H9 (cell line): ENCODE measurements at regions not wholly inside any gene's neighbourhood (a gene's known extent, or its start where the extent isn't known, plus 50 kb on each side); places are given as distances from the start of the nearest gene placed in this dataset.

Experiments used
- DNase-seq: peaks from one replicate; pipeline ENCODE4 v3.0.0-alpha.2; 2017
- H2AFZ ChIP-seq: one replicate; pipeline ENCODE4 v1.6.1; 2013; ENCODE audit warnings: mild to moderate bottlenecking, low read length, control low read depth, moderate library complexity
- H2AK5ac ChIP-seq: 2 replicates; pipeline ENCODE4 v1.6.1; 2013; ENCODE audit warnings: low read length, control low read depth, mixed read lengths; ENCODE audit not compliant: insufficient read length
- H2BK120ac ChIP-seq: one replicate; pipeline ENCODE4 v1.6.1; 2013; ENCODE audit warnings: low read depth, mild to moderate bottlenecking, low read length, control low read depth, inconsistent platforms; ENCODE audit not compliant: poor library complexity, severe bottlenecking
- H2BK12ac ChIP-seq: 2 replicates; pipeline ENCODE4 v1.6.1; 2013; ENCODE audit warnings: low read length, control low read depth, mixed read lengths, low read depth; ENCODE audit not compliant: insufficient read length
- H2BK15ac ChIP-seq: 2 replicates; pipeline ENCODE4 v1.6.1; 2013; ENCODE audit warnings: low read depth, low read length, control low read depth
- H2BK20ac ChIP-seq: one replicate; pipeline ENCODE4 v1.6.1; 2013; ENCODE audit warnings: low read depth, mild to moderate bottlenecking, low read length, control low read depth, inconsistent platforms; ENCODE audit not compliant: poor library complexity, severe bottlenecking
- H2BK5ac ChIP-seq: 2 replicates; pipeline ENCODE4 v1.6.1; 2013; ENCODE audit warnings: low read length, control low read depth, mixed read lengths; ENCODE audit not compliant: insufficient read length
- H3K14ac ChIP-seq: 2 replicates; pipeline ENCODE4 v1.6.1; 2013; ENCODE audit warnings: low read length, control low read depth; ENCODE audit not compliant: insufficient read depth
- H3K18ac ChIP-seq: 2 replicates; pipeline ENCODE4 v1.6.1; 2013; ENCODE audit warnings: low read depth, mild to moderate bottlenecking, mixed read lengths, low read length, control low read depth; ENCODE audit not compliant: insufficient read length
- H3K23ac ChIP-seq: 2 replicates; pipeline ENCODE4 v1.6.1; 2013; ENCODE audit warnings: low read length, control low read depth, mixed read lengths, low read depth; ENCODE audit not compliant: insufficient read length
- H3K23me2 ChIP-seq: 2 replicates; pipeline ENCODE4 v1.6.1; 2013; ENCODE audit warnings: low read depth, mild to moderate bottlenecking, mixed read lengths, low read length, control low read depth; ENCODE audit not compliant: insufficient read length, poor library complexity, severe bottlenecking
- H3K27ac ChIP-seq: 2 replicates; pipeline ENCODE4 v1.5.1; 2013; ENCODE audit warnings: low read length, control low read depth, mixed read lengths, low read depth; ENCODE audit not compliant: insufficient read length
- H3K27me3 ChIP-seq: 2 replicates; pipeline ENCODE4 v1.6.1; 2013; ENCODE audit warnings: low read length, control low read depth, inconsistent platforms; ENCODE audit not compliant: insufficient read depth
- H3K4ac ChIP-seq: 2 replicates; pipeline ENCODE4 v1.6.1; 2013; ENCODE audit warnings: low read depth, mild to moderate bottlenecking, control low read depth, inconsistent platforms, low read length, moderate library complexity
- H3K4me1 ChIP-seq: 2 replicates; pipeline ENCODE4 v1.6.1; 2013; ENCODE audit warnings: low read length, control low read depth, inconsistent platforms; ENCODE audit not compliant: insufficient read depth
- H3K4me2 ChIP-seq: 2 replicates; pipeline ENCODE4 v1.6.1; 2013; ENCODE audit warnings: low read length, control low read depth, mixed read lengths; ENCODE audit not compliant: insufficient read length, insufficient read depth
- H3K56ac ChIP-seq: 2 replicates; pipeline ENCODE4 v1.6.1; 2013; ENCODE audit warnings: low read depth, mild to moderate bottlenecking, mixed read lengths, low read length, control low read depth; ENCODE audit not compliant: insufficient read length
- H3K79me1 ChIP-seq: 2 replicates; pipeline ENCODE4 v1.6.1; 2013; ENCODE audit warnings: low read depth, mild to moderate bottlenecking, moderate library complexity, low read length, control low read depth, inconsistent platforms; ENCODE audit not compliant: insufficient read depth, poor library complexity, severe bottlenecking
- H3K79me2 ChIP-seq: 2 replicates; pipeline ENCODE4 v1.6.1; 2013; ENCODE audit warnings: low read length, control low read depth, inconsistent platforms; ENCODE audit not compliant: insufficient read depth
- H3K9ac ChIP-seq: 2 replicates; pipeline ENCODE4 v1.6.1; 2013; ENCODE audit warnings: low read length, control low read depth, mixed read lengths; ENCODE audit not compliant: insufficient read length; ENCODE audit errors: extremely low read depth
- H3K9me3 ChIP-seq: one replicate; pipeline ENCODE4 v1.6.1; 2013; ENCODE audit warnings: low read depth, low read length, inconsistent platforms; ENCODE audit not compliant: control insufficient read depth
- H3T11ph ChIP-seq: one replicate; pipeline ENCODE4 v1.6.1; 2013; ENCODE audit warnings: mild to moderate bottlenecking, low read length, control low read depth, inconsistent platforms
- H4K20me1 ChIP-seq: one replicate; pipeline ENCODE4 v1.6.1; 2013; ENCODE audit not compliant: control insufficient read depth, insufficient read length, insufficient read depth
- H4K5ac ChIP-seq: 2 replicates; pipeline ENCODE4 v1.6.1; 2013; ENCODE audit warnings: low read depth, mild to moderate bottlenecking, mixed read lengths, low read length, control low read depth; ENCODE audit not compliant: insufficient read length
- H4K8ac ChIP-seq: replicated peaks from 2 replicates; pipeline ENCODE4 v1.6.1; 2013; ENCODE audit warnings: low read length, control low read depth, mixed read lengths, low read depth; ENCODE audit not compliant: insufficient read length
- H4K91ac ChIP-seq: 2 replicates; pipeline ENCODE4 v1.6.1; 2013; ENCODE audit warnings: low read depth, mild to moderate bottlenecking, moderate library complexity, mixed read lengths, low read length, control low read depth; ENCODE audit not compliant: insufficient read length
- H3K27ac Mint-ChIP-seq, 3 experiments: 2 replicates in 2 of 3; 3 replicates in 1 of 3; pipeline ENCODE4 v1.8.0; 2020 to 2021; ENCODE audit warnings: mixed read lengths in 3 of 3, mild to moderate bottlenecking in 1 of 3, moderate library complexity in 1 of 3
- H3K27me3 Mint-ChIP-seq: 2 replicates; pipeline ENCODE4 v1.8.0; 2021; ENCODE audit warnings: low read depth, mild to moderate bottlenecking, moderate library complexity, mixed read lengths
- H3K36me3 Mint-ChIP-seq, 3 experiments: 2 replicates in 2 of 3; 3 replicates in 1 of 3; pipeline ENCODE4 v1.8.0; 2020 to 2021; ENCODE audit warnings: low read depth in 3 of 3, mixed read lengths in 3 of 3; ENCODE audit not compliant: insufficient read depth in 1 of 3
- H3K4me1 Mint-ChIP-seq, 2 experiments: 2 replicates each; pipeline ENCODE4 v1.8.0; 2020; ENCODE audit warnings: mixed read lengths in 2 of 2
- H3K4me3 Mint-ChIP-seq, 2 experiments: 2 replicates in 1 of 2; 3 replicates in 1 of 2; pipeline ENCODE4 v1.8.0; 2020 to 2021; ENCODE audit warnings: mild to moderate bottlenecking in 2 of 2, mixed read lengths in 2 of 2, moderate library complexity in 1 of 2
- H3K9me3 Mint-ChIP-seq, 2 experiments: 2 replicates in 1 of 2; 3 replicates in 1 of 2; pipeline ENCODE4 v1.8.0; 2020; ENCODE audit warnings: mild to moderate bottlenecking in 2 of 2, mixed read lengths in 2 of 2, moderate library complexity in 1 of 2
- CTCF ChIP-seq: fragments of 200-600 bp; sonication (generic); conservative IDR thresholded peaks from 3 replicates; pipeline ENCODE4 v1.8.0; 2021; ENCODE audit warnings: antibody characterized with exemption, mild to moderate bottlenecking
- WGBS: extraction: QIAGEN DNeasy Blood & Tissue Kit; methylation state at CpG from one replicate; pipeline ENCODE4 v1.1.7; 2013; ENCODE audit warnings: missing lambda C conversion rate, low lambda C conversion rate, mixed read lengths; ENCODE audit not compliant: insufficient read length; ENCODE audit errors: extremely low coverage; 5-methylcytosine and 5-hydroxymethylcytosine counted together

GRCh38 chr2:21644266-21644665 is 520.5 kb downstream of the TDRD15 start:
- Histone ChIP-seq H3K27ac (no peak overlapping the region), H3K79me1 (no peaks in the 10 kb centered on the region), H3K9me3 (no peaks in the 10 kb centered on the region), H2BK20ac (no peak overlapping the region), H3K56ac (no peak overlapping the region), H4K20me1 (no peaks in the 10 kb centered on the region), H3T11ph (no peak overlapping the region), H3K23ac (no peak overlapping the region), H3K79me2 (no peaks in the 10 kb centered on the region), H3K27me3 (no peaks in the 10 kb centered on the region), H3K9ac (no peak overlapping the region), H2BK120ac (no peak overlapping the region), H4K8ac (no peak overlapping the region), H4K91ac (no peak overlapping the region), H3K23me2 (no peaks in the 10 kb centered on the region), H3K4ac (no peak overlapping the region), H3K14ac (no peak overlapping the region), H2BK12ac (no peak overlapping the region), H3K4me2 (no peak overlapping the region), H3K18ac (no peak overlapping the region), H4K5ac (no peak overlapping the region), H2AK5ac (no peak overlapping the region), H2BK5ac (no peak overlapping the region), H2BK15ac (no peak overlapping the region), H3K4me1 (peaks cover 5% of the 10 kb centered on the region; the same call in 1 of the 2 replicates), H2AFZ (no peak overlapping the region)
- no peak overlapping the region for H3K27ac Mint-ChIP-seq
- DNase-seq, result no peak
- no peak for TF ChIP-seq CTCF
- H3K27me3 Mint-ChIP-seq, result no peaks in the 10 kb centered on the region
- WGBS, result no CpG with 5 or more reads among the region's 1 CpG
- peaks cover 25 to 26% of the 10 kb centered on the region in 2 experiments for H3K4me1 Mint-ChIP-seq
- H3K4me3 Mint-ChIP-seq, result no peak overlapping the region
- H3K9me3 Mint-ChIP-seq, result no peaks in the 10 kb centered on the region
- no peaks in the 10 kb centered on the region for H3K36me3 Mint-ChIP-seq
